ENCODE measurements at regions not wholly inside any gene's neighbourhood (a gene's known extent, or its start where the extent isn't known, plus 50 kb on each side); places are given as distances from the start of the nearest gene placed in this dataset.
"Not testable (repeated sequence)": the region's sequence is repeated elsewhere in the genome, so short reads cannot be mapped to it uniquely, and the experiment has no call there.

DNA sequence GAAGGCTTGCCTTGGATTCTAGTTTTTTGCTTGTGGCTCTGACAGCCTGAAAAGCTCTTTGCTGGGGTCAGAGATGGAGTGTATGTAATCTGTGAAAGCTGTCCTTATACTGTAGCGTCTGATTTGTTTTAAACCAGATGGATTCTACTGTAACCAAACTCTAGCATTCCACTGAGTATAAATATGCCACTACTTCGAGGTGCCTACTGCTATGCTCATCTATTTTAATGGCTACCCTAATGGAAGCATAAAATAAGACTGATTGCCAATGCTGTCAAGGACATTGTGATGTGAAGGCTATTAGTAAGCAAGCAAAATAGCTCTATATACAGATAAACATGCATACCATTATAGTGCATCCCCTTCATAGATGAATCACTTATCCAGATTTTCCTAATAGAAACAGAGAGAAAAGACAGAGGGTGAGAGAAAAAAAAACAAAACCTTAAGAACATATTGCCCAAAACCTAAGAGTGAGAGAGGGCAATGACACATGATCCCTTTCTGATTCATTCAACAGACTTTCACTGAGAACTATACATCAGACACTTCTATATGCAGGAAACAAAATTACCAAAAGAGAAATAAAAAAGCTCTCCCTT is 1025.8 kb upstream of the LCORL start:
- DNase-seq (ENCODE audit: low read depth in 2 of 2) = no peak

DNA sequence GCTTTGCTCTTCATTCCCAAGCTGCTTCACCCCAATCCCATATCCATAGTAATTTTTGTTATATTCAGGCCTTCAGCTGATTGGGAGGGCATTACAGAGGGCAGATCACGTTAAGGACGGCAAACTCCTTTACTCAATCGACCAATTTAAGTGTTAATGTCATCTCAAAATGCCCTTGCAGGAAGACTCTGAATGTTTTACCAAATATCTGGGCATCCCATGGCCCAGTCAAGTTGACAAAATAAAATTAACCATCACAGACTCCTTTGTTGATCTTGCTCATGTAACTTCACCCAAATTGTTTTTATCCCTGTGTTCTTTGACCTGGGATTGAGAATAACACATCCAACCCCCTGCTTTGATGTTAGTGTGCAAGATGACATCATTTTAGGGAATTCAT is 1018.3 kb upstream of the LCORL start:
- DNase-seq (ENCODE audit: low read depth in 2 of 2) = no peak

DNA sequence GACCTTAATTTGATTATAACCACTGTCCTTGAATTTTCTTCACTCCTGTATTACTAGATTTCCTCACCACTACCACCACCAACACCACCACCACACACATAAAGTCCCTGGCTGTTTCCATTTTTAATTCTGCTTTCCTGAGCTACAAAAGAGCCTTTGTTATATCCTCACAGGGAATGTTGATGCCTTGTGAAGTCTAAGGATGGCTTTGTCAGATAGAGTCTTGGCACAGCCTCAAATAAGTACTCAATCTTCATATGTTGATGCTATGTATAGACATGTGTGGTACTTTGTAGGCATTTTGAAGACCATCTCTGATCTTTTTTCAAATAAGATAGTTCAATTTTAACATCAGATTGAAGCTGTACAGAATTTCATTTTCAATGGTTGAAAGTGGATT is 1016.7 kb upstream of the LCORL start:
- no peak for DNase-seq (ENCODE audit: low read depth in 2 of 2)

DNA sequence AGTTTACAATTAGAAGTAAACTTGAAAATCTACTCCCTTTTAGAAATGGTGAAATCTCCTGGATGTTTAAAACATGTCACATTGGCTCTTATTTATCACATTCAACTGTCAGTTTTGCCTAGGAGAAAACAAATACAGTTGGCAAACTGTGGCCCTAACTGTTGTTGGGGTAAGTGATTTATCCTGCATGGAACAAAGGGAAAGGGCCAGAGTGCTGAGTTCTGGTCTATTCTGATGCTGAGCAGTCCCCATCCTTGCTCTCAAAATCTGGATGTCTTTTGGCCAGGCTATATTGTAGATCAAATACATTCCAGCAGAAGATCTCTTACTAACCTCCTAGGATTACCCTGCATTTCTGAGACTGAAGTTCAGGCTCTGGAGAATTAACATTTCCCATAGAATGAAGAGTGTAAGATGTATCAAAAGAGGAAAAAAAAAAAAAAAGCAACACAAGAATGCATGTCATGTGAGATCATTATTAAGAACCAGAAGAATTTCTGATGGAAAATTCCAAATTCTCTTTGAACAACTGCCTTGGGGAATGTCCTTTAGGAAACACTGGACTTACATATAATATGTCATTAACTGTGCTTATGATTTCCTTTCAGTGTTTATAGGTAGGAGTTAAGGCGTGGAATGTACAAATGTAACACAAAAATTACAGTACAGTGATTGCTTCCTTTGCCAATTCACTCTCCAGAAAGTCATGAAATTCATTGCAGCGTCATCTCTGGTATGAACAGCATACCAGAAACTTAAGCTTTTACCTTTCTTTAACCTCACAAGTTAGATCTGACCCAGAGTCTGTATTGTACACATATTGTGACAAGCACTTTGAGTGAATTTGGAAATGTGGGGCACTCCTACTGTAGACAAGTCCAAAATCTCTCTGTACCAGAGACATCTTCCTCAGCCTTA is 1012.5 kb upstream of the LCORL start:
- no peak for DNase-seq (ENCODE audit: low read depth in 2 of 2)

DNA sequence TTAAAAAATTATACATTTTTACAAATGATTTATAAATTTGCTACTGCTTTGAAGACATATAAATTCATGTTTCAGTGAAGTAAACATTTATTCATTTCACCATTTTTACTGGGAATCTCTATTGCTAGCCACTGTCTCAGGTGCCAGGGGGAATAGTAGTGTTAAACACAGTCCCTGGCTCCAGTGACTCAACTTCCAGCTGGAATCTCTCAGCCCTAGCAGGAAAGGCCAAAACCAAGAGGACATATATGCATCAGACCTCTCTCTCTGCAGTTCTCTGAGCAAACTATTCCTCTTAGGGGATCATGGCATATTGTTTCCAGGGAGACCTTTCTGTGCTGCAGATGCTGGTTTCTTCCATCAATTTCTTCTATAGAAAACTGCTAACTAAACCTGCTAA is 1009.0 kb upstream of the LCORL start:
- DNase-seq (ENCODE audit: low read depth in 2 of 2) = no peak

DNA sequence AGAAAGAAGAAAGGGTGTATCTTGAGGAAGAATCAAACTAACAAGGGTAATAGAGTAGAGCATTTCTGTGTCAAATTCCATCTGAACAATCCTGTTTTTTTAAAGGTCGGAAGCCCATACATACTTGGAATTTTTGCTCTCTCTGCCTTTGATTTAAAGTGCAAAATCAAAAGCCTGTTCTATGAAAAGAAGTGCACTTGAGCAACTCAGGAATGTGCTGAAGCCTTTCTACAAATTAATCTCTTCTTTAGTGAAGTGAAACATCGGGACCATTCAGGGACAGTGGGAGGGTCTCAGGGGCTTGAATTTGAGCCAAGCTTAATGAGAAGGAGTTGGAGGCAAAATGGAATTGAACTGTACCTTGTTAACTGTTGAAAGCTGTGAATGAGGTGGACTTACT is 1008.5 kb upstream of the LCORL start:
- DNase-seq (ENCODE audit: low read depth in 2 of 2) = no peak

DNA sequence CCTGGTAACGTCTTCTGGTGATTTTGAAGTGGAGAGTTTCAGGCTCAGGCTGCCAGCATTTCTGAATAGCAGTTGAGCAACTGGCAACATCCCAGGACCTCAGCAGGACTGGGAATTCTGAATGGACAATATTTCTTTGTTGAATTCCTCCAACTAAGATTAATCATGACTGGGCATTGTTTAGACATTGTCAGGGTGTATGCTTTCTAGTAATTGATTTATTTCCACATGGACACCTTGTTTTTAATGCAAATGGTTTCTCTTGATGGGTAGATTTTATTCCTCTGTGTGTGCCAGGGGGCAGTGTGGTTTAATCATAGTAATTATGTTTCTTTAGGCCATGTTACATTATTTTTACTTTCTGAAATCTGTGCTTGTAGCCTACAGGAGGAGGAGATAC is 1004.7 kb upstream of the LCORL start:
- DNase-seq (ENCODE audit: low read depth in 2 of 2) = no peak

DNA sequence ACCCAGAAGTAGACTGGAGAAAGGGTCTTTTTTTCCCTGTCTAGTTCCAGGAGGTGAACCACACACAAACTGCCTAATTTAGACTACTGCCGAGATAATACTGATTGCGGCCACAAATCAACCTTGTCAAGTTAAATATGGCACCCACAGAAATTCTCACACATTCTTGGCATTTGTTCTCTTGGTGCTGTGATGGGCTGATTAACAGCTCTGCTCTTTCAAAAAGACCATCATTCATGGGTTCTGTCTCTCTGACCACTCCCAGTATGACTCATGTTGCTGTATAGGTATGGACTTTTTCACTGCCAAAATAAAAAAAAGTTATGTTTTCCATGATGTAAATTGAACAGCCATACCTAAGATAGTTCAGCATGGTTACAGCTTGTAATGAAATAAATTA is 1003.5 kb upstream of the LCORL start:
- no peak for DNase-seq (ENCODE audit: low read depth in 2 of 2)

DNA sequence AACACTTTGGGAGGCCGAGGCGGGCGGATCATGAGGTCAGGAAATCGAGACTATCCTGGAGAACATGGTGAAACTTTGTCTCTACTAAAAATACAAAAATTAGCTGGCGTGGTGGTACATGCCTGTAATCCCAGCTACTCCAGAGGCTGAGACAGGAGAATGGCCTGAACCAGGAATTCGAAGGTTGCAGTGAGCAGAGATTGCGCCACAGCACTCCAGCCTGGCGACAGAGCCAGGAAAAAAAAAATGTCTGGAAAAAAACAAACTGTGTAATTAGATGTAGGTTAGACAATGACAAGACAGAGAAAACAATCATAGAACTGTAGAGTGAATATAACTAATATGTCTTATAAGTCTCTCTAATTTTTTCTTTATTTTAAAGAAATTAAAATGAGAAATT is 1002.5 kb upstream of the LCORL start:
- DNase-seq (ENCODE audit: low read depth in 2 of 2) = no peak

DNA sequence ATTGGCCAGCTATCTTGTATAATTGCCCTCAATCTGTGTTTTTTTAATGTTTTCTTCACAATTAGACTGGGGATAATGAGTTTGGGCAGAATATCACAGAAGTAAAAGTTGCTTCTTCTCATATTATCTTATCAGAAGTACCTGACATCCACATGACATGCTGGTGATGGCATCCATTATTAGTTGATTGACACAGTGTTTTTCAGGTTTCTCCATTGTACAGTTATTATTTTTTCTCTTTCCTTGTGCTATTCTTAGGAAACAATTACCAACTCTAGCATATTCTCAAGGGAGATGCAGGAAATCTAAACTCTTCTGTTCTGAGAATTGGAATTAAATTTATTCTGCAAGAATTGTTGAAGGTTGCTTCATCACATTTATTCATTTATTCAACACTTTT is 1000.1 kb upstream of the LCORL start:
- DNase-seq (ENCODE audit: low read depth in 2 of 2) = no peak

DNA sequence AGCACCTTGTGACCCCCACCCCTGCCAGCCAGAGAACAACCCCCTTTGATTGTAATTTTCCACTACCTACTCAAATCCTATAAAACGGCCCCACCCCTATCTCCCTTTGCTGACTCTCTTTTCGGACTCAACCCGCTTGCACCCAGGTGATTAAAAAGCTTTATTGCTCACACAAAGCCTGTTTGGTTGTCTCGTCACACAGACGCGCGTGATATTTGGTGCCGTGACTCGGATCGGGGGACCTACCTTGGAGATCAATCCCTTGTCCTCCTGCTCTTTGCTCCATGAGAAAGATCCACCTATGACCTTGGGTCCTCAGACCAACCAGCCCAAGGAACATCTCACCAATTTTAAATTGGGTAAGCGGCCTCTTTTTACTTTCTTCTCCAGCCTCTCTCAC is 995.0 kb upstream of the LCORL start:
- DNase-seq (ENCODE audit: low read depth in 2 of 2) = not testable (repeated sequence)

DNA sequence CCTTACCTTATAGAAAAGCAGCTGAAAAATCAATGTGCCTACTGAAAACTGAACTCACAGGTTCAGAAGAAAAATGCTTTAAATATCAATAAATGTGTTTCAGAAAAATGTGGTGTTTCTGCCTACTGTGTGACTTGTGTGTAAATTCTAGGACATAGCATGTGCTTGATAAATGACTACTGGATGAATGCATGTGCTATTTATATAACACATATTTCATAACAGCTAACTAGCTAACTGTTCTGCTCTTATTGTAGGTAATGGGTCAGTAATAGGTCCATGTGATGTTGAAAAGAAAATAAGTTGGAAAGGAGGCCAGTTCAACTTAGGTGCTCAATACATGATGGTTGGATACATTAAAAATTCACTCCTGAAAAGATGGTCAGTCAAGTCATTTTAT is 993.0 kb upstream of the LCORL start:
- no peak for DNase-seq (ENCODE audit: low read depth in 2 of 2)

DNA sequence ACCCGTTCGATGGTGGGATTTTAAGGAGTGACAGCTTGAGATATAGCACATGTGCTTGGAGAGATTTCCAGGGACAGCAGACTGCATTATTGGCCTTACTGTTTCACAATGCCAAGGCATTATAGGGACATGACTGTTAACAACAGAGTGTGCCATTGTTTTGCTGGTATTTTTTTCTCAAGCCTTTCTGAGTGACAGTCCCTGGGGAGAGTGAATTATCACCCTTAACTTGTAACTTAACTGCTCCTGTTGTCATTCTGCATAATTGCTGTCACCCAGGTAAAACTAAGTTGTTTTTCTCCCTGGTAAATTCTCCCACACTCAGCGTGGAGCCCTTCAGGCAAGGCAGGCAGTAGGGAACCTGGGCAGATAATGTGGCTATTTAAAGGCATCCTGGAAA is 989.2 kb upstream of the LCORL start:
- DNase-seq (ENCODE audit: low read depth in 2 of 2) = no peak

DNA sequence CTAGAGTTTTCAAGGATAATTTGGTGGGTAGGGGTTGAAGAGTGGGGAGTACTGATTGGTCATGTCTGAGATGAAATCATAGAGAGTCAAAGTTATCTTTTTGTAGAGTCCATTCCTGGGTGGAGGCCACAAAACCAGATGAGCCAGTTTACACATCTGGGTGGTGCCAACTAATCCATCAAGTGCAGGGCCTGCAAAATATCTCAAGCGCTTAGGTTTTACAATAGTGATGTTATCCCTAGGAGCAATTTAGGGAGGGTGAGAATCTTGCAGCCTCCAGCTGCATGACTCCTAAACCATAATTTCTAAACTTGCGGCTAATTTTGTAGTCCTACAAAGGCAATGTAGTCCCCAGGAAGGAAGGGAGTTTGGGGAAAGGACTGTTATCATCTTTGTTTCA is 988.3 kb upstream of the LCORL start:
- DNase-seq (ENCODE audit: low read depth in 2 of 2) = no peak

DNA sequence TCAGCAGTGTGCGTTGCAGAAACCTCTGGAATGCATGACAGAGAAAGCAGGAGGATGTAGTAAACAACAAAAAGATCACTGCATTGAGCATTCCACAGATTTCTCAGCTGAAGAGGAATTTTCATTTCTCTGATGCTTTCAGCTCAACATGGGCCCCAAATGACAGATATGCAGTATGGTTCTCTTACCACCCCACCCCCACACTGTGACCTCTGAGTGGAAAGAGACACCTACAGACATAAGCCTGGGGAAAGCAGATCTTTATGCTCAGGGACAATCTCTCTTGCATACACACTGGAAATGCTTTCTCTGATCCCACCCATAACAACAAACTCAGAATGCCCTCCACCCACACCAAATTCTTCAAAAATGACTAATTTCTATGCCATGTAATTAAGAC is 983.7 kb upstream of the LCORL start:
- DNase-seq (ENCODE audit: low read depth in 2 of 2) = no peak

DNA sequence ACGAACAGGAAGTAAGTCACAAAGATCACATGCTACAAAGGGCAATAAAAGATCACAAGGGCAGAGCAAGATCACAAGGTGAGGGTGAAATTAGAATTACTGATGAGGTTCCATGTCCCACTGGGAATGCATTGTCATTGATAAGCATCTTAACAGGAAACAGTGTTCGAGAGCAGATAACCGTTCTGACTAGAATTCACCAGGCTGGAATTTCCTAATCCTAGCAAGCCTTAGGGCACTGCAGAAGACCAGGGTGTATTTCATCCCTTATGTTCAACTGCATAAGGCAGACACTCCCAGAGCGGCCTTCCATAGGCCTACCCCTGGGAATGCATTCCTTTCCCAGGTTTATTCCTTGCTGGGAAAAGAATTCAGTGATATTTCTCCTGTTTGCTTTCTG is 980.6 kb upstream of the LCORL start:
- DNase-seq (ENCODE audit: low read depth in 2 of 2) = no peak

DNA sequence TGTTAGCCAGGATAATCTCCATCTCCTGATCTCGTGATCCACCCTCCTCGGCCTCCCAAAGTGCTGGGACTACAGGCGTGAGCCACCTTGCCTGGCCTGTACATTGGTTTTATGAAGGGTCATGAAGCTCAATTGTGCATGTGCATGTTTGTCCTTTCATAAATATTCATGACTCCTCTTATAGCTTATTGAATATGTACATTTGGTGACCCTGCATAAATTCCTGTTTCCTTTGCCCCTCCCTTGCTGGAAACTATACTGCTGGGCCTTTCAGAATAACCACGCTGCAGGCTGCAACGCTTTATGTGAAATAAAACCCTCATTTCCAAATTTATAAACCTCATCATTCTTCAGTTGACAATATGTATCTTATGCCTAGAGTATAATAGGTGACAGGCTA is 978.0 kb upstream of the LCORL start:
- no peak for DNase-seq (ENCODE audit: low read depth in 2 of 2)

DNA sequence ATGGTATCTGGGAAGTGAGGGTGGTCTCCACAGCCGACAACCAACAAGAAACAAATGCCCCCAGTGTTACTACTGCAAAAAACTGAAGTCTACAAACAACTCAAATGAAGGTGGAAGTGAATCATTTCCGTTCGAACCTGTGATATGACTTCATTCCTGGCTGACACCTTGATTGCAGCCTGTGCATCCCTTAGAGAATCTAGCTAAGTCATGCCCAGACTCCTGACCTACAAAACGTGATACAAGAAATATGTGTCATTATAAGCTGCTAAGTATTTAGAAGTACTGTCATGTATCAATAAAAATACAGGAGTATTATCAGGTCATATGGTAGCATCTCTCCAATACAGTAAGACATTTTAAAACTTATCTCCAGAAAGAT is 959.7 kb upstream of the LCORL start:
- no peak for DNase-seq (ENCODE audit: low read depth in 2 of 2)

DNA sequence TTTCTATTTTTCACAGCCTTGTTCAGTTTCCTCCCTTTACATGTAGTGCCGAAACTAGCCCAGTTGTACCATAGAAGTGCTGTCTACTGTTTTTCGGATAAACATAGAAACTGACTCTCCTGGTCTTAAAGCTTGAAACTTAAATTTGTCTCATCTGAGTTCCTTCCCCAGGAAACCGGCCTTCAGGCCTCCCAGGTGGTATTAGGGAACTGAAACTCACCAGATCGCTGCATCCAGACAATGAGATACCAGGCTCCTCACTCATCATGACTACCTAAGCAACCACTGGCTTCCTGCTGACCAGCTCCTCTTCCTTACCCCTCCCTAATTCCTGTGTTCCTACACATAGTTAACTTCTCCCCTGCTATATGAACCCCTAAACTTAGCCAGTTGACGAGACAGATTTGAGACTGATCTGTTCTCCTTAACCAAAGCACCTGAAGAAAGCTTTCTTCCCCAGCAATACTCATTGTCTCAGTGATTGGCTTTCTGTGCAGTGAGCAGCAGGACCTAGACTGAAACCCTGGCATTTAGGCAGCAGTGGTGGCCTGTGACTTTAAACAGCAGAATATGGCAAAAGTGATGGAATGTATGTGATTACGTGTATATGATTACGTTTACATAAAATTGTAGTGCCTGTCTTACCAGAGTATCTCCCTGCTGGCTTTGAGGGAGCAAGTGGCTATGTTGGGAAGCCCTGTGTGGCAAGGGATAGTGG is 959.1 kb upstream of the LCORL start:
- no peak for DNase-seq (ENCODE audit: low read depth in 2 of 2)

DNA sequence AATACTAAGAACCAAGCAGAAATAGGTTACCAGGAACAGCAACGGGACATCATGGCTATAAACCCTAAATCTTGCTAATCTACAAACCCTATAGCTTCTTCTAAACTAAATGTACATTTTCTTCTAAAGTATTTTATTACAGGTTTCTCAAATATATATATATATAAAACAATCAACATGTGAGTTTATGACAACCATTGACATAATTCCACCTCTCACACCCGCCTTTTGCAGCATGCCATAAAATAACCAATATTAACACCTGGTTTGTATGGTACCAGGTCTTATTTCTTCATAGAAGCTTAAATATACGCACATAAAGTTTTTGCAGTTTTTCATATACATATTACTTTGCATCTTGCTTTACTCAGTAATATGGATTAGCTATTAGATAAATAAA is 955.3 kb upstream of the LCORL start:
- no peak for DNase-seq (ENCODE audit: low read depth in 2 of 2)

DNA sequence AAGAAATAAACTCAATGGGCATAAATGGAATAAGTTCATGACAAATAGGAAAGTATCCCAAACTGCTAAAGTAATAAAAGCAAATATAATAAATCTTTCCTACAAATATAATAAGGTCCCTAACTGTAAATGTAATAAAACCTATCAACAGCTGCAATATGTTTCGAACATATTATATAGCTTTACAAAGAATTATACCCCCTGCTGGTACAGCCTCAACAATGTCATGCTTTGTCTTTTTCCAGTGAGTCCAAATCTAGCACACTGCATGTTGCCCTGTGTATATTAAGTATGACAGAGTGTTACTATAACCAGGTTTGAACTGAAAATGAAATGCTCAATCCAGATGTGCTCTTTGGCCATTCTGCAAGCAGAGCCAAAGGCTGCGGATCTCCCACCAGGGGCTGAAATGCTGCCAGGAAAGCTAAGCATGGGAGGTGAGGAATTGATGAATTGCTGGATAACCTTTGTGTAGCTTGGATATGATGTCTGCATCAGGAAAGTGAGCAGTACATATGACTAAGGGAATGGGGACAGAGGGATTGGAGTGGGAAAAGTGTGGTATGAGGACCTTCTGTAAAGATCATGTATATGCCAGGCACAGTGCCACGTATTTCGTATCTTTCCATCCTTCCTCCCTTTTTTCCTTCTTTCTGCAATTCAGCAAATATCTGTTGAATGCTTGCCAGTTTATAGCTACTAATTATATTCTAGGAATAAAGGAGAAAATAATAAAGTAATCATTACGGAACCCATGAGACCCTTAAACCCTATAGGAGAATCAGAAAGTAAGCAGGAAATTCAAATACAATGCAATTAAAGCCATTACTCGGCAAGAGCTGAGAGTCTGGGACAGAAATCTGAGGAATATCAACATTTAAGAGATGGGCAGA is 954.6 kb upstream of the LCORL start:
- DNase-seq (ENCODE audit: low read depth in 2 of 2) = no peak

DNA sequence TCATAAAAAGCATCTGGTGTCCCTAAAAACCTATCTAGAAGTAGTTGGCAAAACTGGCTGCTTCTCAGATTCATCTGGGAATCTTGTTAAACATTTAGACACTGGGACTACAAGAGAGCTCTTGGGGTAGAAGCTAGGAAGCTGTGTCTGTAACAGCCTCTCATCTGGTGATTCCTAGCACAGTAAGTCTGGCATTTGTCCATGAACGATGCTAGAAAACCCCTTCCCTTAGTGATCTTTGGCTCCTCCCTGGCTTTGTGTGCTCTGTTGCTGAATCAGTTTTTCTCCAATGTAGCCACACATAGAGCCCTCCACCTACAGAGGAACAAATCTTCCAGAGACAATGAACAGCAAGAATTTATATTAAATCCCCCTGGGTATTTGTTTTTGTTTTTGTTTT is 951.7 kb upstream of the LCORL start:
- DNase-seq (ENCODE audit: low read depth in 2 of 2) = no peak

All from stimulated activated CD4-positive, alpha-beta T cell treated with anti-CD3 and anti-CD28 coated beads, Interleukin-4, amount 100 ng/mL, for 48 hours (primary cell).